GM19025 (cell line): ENCODE measurements at regions not wholly inside any gene's neighbourhood (a gene's known extent, or its start where the extent isn't known, plus 50 kb on each side); places are given as distances from the start of the nearest gene placed in this dataset.

Experiments
- ATAC-seq: cut with Tn5 transposase; IDR thresholded peaks from one replicate; pipeline ENCODE4 v1.9.1; 2021; ENCODE audit warnings: mild to moderate bottlenecking, low read depth, moderate library complexity; ENCODE audit not compliant: unreplicated experiment

DNA sequence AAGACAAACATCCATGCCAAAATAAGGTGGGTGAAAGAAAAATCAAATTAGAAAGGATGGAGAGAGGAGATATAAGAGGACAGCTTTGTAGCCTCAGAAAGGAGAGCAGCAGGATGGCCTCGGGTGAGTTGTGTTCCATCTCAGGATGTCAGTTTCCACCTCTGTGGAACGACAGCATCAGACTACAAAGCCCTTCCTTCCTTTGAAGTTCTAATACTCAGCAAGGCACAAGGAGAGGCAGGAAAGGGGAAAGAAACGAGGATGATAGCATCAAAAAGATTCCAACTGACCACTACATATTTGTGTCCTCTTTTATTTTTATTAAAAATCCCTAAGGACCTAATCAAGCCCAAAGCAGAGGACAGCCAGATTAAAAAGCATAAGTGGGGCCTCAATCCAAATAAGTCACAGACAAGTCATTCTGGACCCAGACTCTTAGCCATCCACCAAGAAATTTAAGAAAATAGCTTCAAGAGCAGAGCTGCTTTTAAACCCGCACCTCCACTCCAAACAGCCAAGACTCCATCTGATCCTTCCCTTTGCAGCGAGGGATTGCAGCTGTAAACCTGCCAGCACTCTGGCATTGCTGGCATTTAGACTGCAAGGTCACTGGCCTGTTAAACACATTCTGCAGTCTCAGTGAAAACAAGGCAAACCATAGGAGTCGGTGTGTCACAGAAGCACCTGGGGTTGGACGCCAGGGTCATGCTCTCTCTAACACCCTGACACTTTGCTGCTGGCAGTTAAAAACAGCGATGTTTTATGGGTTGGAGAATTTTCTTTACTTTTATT lies 314.5 kb upstream of the CHAC2 start:
- ATAC-seq, result no peak

DNA sequence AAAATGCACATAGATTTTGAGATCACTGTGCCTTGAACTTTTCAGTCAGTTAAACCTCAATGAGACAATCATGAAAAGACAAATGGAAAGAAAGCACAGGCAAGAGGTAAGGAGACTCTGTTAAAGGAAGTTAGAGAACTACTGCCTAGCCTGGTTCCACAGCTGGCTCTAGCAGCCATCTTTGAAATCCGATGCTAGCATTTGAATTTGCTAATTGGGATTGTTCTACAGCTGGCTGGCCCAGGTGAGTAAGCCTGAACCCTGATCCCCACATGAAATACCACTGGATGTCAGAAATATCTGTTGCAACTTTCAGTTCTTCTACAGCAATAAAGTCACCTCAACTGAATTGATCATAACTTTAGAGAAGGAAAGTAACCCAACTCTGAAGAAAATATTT lies 315.2 kb upstream of the CHAC2 start:
- ATAC-seq, result no peak

DNA sequence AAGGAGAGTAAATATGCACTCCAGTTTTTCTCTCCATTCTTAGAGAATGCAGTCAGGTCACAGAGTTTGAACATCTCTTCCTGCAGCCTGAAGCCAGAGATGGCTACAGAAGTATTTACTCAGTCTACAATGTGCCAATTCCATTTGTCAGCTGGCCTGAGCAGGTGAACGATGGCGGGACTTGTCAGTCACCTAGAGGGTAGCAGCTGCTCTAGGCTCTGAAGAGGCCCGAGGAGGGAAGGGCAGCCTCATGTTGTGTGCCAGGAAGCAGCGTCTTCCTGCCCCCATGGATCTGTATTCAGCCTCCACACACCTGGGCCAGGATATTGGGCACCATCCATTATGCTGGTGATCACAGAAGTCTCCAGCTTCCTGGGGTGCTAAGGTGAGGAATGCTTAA lies 316.7 kb upstream of the CHAC2 start:
- ATAC-seq, result no peak

DNA sequence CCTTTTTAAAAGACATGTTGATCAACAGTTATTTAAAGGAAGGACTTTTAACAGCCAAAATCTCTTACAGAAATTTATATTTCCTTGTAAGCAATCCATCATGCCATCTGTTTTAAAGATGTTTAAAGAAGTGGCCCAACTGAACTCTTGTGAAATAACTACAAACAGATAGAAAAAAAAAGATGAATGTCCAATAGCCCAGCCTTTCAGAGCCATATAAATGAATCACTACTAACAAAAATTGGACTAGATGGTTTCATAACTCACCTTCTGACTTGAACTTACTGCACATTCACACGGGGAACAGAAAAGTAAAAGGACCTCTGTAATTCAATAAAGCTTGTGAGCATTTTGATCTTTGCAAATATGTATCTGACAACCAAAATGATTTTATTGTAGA lies 319.0 kb upstream of the CHAC2 start:
- no peak for ATAC-seq

DNA sequence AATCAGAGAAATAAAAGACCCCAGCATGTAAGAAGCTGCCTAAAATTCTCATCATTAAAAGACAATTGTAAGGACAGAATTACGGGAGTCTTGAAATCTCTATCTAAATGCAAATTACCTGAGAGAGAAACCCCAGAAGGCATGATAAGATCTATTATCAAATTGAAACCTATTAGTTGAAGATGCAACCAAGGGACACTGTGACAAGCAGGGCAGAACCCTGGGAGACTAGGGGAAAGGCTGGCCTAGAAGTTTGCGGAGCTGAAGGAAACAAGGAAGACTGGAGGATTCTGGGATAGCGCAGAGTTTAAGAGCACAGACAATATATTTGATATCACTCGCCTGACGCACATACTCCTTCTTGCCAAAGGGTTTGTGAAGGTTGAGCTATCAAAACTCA lies 319.5 kb upstream of the CHAC2 start:
- ATAC-seq, result no peak

DNA sequence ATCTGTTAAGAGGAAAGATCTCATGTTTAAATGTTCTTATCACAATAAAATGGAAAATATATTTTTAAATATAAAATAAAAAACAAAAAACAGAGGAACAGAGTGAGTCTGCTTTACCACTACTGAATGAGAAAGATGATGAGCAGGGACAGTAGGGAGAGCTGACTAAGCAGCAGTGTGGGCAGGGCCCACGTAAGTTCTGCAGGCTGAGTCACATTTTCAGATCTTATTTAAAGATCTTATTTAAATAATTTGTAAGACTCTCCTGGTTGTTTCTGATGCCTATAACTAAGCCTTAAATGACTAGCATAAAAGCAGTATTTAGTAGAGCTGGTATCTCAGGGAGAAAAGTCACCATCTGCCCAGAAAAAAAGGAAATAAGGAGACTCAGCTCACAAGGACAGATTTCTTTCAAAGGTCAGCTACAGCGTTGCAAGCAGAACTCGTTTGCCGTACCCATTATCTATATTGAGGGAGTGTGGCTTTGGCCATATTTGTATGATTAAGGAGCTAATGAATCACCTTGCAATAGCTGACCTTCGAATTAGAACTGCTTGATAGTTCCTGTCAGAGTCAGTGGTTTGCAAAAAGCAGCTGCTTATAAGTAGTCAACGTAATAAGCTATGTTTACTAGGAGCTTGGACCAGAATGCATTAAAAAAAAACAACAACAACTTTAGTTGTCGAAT lies 322.1 kb upstream of the CHAC2 start:
- ATAC-seq, result peak; percentile 65

DNA sequence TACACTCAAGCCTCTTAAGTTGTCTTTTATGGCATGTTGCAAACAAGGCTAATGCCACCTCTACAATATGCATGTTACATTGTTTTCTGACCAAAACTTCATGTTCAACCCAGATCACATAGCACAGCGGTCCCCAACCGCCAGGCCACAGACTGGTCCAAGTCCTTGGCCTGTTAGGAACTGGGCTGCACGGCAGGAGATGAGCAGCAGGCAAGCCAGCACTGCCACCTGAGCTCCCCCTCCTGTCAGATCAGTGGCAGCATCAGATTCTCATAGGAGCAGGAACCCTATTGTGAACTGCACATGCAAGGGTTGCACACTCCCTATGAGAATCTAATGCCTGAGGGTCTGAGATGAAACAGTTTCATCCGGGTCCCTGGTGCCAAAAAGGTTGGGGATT lies 324.8 kb upstream of the CHAC2 start:
- ATAC-seq, result no peak

DNA sequence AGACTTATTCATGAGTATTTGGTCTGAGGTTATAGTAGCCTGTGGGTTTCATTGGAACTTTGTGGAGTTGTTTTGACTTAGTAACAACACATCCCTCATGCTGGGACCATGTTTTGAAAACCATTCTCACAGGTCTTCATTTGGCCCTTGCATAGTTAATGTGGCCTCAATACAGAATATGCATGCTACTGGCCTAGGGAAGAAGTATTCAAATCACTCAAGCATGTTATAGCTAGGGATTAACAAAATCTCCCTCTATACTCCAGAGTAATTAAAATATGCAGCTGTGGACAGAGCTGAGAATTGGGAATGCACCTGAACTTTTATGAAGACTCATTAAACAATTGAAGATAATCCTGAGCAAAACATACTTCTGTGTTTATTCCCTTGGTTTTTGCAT lies 325.5 kb upstream of the CHAC2 start:
- no peak for ATAC-seq

DNA sequence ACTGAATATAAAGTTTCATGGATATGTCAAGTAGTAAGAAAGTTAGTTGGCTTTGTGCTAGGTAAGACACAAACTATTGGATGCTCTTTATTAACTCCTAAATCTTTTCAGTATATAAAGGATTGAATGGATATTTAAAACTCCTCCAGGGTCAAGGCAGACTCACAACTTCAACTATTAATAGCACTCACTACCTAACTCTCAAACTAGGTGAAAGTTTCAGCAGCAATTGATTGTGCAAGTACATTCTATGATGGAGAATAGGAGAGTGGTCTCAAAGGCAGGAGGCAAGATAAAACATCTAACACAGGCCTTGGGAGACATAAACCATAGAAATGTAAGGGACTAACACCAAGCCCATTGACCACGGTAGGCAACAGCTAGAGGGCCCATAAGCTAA lies 328.9 kb upstream of the CHAC2 start:
- no peak for ATAC-seq

DNA sequence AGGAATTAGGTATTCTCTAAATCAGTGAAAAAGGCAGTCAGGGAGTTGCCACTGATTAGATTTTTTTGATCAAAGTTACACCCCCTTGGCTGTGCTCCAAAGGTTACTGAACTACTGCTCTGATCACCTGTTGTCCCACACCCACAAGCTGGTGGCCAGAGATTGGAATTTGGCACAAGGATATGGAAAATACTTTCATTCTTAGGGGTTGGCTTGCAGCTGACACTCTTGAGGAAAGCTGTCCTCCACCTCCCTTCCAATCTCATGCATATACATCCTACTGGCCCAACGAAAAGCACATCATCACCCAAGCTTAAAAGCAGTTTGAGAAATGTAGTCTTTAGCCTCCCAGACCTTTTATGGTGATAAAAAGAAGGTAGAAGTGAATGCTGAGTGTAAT lies 329.5 kb upstream of the CHAC2 start:
- no peak for ATAC-seq

DNA sequence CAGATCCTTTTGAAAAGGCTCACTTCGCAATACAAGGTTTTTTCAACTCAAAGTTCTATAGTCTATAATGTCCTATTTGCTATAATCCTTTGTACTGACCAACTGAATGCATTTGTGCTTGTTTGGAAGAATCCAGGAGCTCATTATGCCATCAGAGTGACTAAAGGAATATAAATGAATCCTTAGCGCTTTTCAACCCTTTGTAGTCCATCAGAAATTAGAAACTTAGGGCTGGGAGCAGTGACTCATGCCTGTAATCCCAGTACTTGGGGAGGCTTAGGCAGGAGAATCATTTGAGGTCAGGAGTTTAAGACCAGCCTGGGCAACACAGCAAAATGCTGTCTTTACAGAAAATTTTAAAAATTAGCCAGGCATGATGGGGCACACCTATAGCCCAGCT lies 330.2 kb upstream of the CHAC2 start:
- ATAC-seq, result no peak

DNA sequence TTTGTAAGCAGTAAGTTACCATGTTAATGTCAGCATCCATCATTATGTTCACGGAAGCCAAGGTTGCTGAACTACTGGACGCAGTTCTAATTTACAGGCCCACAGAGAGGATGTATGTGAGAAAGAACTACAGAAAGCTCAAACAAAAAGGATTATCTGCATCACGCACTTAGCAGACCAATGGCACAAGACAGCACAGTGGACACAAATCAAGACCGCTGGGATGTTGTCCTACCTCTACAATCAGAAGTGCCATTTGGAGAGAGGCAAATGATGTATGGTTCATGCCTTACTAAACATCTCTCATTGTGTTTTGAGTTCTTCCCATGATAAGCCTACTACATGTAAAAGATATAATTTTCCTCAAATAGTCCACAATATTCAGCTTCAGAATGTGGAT lies 330.7 kb upstream of the CHAC2 start:
- no peak for ATAC-seq

DNA sequence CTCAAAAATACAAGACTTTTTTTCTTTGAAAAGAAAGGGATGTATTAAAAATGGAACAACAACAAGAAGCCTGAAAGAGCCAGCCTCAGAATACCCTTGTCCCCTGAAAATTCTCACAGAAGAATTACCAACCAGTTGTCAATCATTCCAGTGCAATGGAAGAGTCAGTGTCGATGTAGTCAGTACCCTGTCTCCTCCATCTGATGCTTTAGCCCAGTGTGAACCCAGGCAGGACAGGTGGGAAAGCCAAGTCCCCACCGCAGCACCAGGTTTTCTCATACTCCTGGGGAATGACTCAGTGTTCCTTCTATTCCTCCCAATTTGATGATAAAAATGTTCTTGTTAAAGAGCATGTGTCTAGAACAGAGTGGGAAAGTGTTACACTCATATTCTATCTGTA lies 332.0 kb upstream of the CHAC2 start:
- no peak for ATAC-seq

DNA sequence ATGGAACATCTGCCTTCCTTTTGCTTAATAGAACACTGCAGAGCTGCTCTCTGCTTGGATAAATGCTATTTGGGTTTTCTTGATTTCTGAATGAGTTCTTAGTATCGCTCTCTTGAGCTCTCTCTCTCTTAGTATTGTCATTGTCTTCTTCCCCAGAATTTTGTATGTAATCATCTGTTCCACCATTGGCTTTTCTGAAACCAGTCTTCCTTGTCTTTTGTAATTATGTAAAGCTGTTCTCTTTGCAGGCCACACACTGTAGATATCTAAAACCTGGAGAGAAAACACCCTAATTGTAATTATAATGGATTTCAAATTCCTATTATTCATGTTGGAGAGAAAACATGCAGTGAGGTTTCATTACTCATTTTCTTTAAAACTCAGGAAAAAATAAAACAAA lies 333.1 kb upstream of the CHAC2 start:
- ATAC-seq, result no peak

DNA sequence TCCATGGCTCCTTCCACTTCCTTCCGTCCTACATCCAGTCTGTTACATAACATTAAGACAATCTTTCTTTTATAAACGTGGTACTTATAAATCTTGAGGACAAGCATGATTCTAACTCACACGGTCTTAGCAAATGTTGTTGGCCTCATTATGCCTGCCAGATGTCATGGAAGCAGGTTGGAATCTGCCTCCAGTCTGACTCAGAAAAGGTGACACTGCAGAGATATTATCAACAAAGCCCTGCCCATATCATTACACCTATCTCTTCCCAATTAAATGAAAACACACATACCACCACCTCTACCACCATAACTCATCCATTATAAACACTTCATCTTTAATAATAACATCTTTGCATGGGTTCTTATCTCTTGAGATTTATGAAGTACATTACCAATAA lies 334.7 kb upstream of the CHAC2 start:
- ATAC-seq, result no peak

DNA sequence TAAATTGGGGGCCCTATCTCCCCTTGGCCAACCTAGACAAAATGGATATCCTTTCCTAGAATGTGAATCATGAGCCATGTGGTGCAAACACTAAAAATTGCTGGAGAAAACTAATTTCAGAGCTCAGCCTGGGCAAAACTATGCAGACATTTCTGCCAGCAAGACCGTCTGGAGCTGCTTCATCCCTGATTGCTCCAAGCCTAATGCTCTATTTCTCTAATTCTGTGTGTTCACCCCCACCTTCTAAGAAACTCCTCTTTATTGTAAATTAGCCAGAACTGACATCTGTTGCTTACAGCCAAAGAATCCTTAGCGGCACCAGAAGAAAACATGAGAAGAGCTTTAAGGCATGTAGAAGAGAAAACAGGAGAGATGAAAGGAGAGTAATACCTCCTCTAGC lies 337.7 kb upstream of the CHAC2 start:
- no peak for ATAC-seq

DNA sequence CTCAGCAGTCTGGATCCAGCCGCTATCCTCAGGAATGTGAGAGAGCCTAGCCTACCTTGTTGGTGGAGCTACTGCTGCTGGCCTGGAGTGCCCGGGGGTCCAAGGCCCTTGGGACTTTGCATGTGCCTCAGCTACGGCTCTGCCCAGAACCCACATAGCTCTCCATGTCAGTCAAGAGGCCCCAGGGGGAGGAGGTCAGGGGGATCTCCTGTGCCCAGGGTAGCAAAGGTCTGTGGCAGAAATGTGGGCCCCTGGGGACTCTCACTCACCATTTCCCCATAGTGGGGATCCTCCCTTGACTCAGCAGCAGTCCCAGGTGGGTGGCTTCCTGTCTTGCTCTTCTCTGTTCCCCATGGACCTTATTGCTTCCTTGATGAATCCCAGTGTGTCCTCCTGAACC lies 342.7 kb upstream of the CHAC2 start:
- peak; percentile 76 for ATAC-seq

DNA sequence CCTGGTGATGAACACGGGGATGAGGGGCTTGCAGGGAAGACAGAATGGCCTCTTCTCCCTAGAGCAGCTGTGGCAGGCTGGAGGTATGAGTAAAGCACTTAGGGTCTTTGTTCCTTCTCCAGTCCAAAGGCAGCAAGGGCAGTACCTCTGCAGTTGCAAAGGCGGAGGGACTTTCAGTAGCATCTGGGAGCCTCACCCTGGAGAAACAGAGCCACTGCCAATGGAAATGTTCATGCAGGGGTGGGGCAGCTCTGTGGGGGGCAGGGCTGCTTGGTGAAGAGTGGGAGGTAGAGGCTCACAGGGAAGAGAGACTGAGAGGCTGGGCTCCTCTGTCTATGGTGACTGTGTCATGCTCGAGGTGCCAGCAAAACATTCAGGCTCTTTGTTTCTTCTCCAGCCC lies 344.1 kb upstream of the CHAC2 start:
- ATAC-seq, result no peak

DNA sequence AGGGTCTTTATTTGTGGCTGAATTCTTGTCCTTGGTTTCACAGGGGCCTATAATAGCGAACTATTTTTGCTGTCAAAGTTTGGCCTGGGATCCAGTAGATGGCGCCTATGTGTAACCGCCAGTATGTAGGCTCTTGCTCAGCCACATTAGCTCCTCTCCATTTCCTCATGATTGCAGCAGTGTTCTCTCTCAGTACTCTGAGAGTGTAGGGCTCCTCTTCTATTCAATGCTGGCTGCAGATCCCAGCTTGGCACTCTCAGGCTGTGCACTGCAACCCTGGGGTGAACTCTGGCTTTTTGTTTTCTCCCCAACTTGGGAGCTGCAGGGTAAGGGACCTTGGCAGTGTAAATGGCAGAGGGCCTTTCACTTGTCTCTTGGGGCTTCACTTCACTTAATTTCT lies 344.6 kb upstream of the CHAC2 start:
- no peak for ATAC-seq

DNA sequence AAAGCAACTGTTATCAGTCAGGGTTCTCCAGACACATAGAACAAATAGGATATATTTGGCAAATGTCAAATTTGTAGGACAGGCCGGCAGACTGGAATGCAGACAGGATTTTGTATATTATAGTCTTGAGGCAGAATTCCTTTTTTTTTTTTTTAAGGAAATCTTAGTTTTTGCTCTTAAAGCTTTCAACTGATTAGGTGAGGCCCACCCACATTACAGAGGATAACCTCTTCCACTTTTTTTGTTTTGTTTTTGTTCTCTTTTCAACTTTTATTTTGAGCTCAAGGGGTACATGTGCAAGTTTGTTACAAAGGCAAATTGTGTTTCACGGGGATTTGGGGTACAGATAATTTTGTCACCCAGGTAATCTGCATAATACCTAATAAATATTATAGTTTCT lies 350.2 kb upstream of the CHAC2 start:
- no peak for ATAC-seq

DNA sequence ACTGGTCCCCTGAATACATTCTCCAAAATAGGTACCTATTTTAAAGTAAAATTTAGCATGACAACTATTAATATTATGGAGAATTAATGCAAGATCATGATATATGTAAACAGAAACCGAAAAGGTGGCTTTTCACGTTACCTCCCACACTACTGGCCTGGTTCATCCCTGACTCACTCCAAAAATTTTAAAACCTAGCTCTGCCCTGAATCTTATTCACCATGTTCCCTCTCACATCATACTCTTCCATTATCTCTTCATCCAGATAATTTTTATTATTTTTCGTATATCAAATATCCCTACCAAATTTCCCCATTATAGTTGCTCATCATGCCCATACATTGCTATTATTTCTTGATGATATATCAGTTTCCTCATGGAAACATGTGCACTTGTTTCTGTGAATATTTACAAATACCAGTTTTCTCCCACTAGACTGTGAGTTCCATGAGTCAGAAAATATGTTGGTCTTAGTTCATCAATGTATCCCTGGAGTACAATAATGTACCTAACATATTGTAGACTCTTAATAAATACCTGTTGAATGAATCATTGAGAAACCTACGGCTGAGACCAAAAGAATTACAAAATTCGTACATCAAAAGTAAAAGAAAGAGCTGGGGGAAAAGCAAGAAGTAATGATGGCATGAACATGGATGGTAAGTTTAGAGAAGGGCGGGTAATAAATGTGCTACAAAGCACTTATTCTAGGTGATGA lies 360.1 kb upstream of the CHAC2 start:
- ATAC-seq, result no peak
